Activated naive CD8-positive, alpha-beta T cell treated with anti-CD3 and anti-CD28 coated beads for 36 hours (primary cell): ENCODE measurements at regions not wholly inside any gene's neighbourhood (a gene's known extent, or its start where the extent isn't known, plus 50 kb on each side); places are given as distances from the start of the nearest gene placed in this dataset.

Experiments
- DNase-seq: peaks from one replicate; pipeline ENCODE4 v3.0.0; 2021
- H3K27ac Mint-ChIP-seq: one replicate; pipeline ENCODE4 v1.8.0; 2022; ENCODE audit warnings: mild to moderate bottlenecking, moderate library complexity, mixed read lengths
- H3K27me3 Mint-ChIP-seq: one replicate; pipeline ENCODE4 v1.8.0; 2022; ENCODE audit warnings: mild to moderate bottlenecking, mixed read lengths
- H3K36me3 Mint-ChIP-seq: one replicate; pipeline ENCODE4 v1.8.0; 2021; ENCODE audit warnings: mild to moderate bottlenecking, mixed read lengths
- H3K4me1 Mint-ChIP-seq: one replicate; pipeline ENCODE4 v1.8.0; 2021; ENCODE audit warnings: mixed read lengths
- H3K4me3 Mint-ChIP-seq: one replicate; pipeline ENCODE4 v1.8.0; 2022; ENCODE audit warnings: mild to moderate bottlenecking, moderate library complexity, mixed read lengths
- H3K9me3 Mint-ChIP-seq: one replicate; pipeline ENCODE4 v1.8.0; 2022; ENCODE audit warnings: mixed read lengths

DNA sequence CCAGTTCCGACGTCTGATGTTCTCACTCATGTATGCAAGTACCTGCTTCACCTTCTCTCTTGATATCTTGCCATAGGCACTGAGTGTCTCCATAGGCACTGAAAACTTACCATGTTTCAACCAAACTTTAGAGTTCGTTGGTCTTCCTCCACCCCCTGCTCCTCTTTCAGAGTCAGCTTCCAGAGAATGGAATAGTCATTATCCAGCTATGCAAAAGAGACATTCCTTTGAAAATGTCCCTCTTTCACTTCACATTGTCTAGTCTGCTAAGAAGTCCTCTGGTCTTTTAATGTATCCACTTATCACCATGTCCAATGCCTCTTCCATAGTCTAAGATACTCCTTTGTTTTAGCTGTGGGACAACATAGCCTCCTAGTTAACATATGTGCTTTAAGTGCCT, 566.0 kb upstream of the TENM3 start:
- H3K4me1 Mint-ChIP-seq, result no peaks in the 10 kb centered on the region
- no peaks in the 10 kb centered on the region for H3K36me3 Mint-ChIP-seq
- H3K9me3 Mint-ChIP-seq, result no peaks in the 10 kb centered on the region
- no peak overlapping the region for H3K4me3 Mint-ChIP-seq
- no peak for DNase-seq
- H3K27ac Mint-ChIP-seq, result no peak overlapping the region
- peaks cover 3% of the 10 kb centered on the region for H3K27me3 Mint-ChIP-seq

DNA sequence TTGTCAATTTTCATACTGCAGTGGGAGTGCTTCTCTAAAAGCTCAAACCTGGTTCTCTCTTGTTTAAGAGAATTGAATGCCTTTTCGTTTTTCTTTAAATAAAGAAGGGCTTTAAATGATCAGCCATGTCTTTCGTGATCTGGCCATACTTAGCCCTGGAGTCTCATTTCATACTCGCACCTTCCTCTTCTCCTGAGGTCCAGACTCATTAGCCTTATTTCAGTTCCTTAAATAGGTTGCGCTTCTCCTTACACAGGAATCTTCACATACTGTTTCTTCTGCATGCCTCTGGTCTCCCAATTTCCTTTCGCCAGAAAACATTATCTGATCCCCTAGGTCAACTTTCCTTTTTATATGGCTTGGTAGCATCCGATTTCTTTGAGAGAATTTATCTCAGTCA, 565.6 kb upstream of the TENM3 start:
- no peaks in the 10 kb centered on the region for H3K36me3 Mint-ChIP-seq
- H3K9me3 Mint-ChIP-seq, result no peaks in the 10 kb centered on the region
- peaks cover 3% of the 10 kb centered on the region for H3K27me3 Mint-ChIP-seq
- no peak overlapping the region for H3K4me3 Mint-ChIP-seq
- no peak overlapping the region for H3K27ac Mint-ChIP-seq
- H3K4me1 Mint-ChIP-seq, result no peaks in the 10 kb centered on the region
- no peak for DNase-seq

DNA sequence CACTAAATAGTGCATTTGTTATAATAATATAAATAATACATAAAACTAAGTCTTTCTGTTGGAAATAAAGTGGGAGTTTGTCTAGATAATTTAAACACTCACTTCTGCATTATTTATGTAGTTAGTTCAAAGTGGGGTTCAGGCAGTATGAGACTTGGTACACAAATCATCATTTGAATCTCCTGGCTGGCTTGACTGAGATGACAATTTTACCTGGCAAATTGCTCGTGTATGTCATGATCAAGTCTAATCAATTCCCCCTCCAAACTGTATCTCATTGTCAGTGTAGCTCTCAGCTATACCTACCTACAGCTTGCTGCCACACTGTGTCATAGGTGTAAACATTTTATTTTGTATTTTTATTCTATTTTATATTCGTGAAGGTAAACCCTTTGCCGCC, 563.4 kb upstream of the TENM3 start:
- Mint-ChIP-seq H3K4me3 (no peak overlapping the region), H3K36me3 (no peaks in the 10 kb centered on the region), H3K9me3 (no peaks in the 10 kb centered on the region), H3K4me1 (no peaks in the 10 kb centered on the region), H3K27ac (no peak overlapping the region), H3K27me3 (peaks cover 3% of the 10 kb centered on the region)
- DNase-seq, result no peak

DNA sequence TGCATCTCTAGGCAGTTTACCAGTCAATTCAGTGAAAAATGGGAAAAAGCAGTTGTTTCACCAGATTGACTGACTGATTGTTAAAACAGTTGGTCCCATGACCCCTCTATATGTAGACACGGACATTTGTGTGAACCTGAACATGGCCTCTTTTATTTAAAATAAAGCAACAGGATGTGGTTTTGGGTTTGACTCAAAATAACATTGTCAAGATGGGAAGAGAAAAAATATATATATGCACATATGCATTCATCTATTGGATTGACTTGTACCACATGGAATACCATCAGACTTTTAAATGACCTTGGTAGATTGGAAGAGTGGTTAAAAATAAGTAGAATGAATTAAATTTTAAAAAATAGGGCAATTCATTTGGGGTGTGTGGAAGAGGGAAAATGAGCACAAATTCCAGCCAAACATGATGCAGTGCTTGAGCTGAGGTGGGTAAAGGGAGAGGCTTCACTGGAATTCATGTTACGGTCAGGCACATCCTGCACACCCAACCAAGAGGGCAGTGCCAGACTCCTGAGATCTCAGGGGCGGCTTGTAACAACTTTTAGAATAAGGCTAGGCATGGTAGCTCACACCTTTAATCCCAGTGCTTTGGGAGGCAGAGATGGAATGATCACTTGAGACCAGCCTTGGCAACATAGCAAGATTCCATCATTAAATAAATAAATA, 560.7 kb upstream of the TENM3 start:
- H3K27me3 Mint-ChIP-seq, result no peaks in the 10 kb centered on the region
- H3K36me3 Mint-ChIP-seq, result no peaks in the 10 kb centered on the region
- H3K4me1 Mint-ChIP-seq, result no peaks in the 10 kb centered on the region
- no peak for DNase-seq
- H3K9me3 Mint-ChIP-seq, result no peaks in the 10 kb centered on the region
- no peak overlapping the region for H3K27ac Mint-ChIP-seq
- H3K4me3 Mint-ChIP-seq, result no peak overlapping the region

DNA sequence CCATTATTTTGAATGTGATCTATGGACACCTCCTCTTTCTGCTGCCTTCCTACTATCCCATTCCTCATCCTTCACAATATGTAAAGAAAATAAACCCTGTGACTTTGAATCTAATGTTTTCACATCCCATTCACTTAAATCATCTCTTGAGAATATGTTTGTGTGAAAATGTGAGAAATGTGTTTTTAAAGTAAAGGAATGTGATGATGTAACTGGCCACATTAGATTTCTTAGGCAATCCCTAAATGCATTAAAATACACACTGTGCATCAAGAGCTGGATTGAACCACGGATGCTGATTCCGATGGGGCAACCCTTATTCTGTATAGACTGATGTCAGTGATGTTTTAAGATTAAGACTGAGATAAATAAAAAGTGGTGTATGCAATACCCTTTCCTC, 558.9 kb upstream of the TENM3 start:
- no peaks in the 10 kb centered on the region for H3K36me3 Mint-ChIP-seq
- no peak for DNase-seq
- H3K9me3 Mint-ChIP-seq, result no peaks in the 10 kb centered on the region
- H3K4me1 Mint-ChIP-seq, result no peaks in the 10 kb centered on the region
- no peaks in the 10 kb centered on the region for H3K27me3 Mint-ChIP-seq
- no peak overlapping the region for H3K4me3 Mint-ChIP-seq
- no peak overlapping the region for H3K27ac Mint-ChIP-seq

DNA sequence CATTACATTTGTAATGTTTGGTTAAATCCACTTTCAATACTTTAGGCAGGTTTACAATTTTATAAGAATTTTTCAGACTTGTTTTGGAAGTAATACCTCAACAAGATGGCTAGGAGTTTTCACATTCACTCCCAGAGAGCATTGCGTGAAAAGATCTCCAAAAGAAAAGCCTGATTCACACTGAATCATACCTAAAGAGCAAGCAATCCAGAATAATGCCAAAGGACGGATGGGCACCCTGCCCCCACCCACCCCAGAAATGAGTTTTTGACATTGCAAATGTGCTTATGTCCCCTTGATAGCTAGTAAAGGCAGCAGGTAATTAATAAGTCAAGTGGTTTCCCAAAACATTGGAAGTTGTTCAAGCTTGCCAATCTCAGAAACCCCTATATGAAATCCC, 557.7 kb upstream of the TENM3 start:
- H3K27ac Mint-ChIP-seq, result no peak overlapping the region
- H3K4me1 Mint-ChIP-seq, result no peaks in the 10 kb centered on the region
- no peaks in the 10 kb centered on the region for H3K27me3 Mint-ChIP-seq
- no peak for DNase-seq
- H3K36me3 Mint-ChIP-seq, result no peaks in the 10 kb centered on the region
- H3K9me3 Mint-ChIP-seq, result no peaks in the 10 kb centered on the region
- H3K4me3 Mint-ChIP-seq, result no peak overlapping the region

DNA sequence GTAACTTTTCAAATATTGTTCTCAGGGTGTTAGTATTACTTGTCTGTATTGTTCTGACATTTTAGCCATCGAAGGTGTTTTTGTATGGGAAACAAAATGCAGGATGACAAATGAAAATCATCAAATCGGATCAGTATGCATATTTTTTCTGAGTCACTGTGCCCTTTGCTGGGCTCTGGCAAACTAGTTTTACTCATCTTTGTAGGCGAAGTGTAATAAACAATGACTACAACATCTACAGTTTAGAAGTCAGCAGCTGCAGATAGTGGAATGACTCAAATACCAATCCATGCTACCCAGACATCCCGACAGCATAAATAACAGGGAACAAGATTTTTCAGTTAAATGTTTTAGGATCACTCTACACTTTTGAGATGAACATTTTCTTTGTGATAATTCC, 557.3 kb upstream of the TENM3 start:
- Mint-ChIP-seq H3K36me3 (no peaks in the 10 kb centered on the region), H3K9me3 (no peaks in the 10 kb centered on the region), H3K27ac (no peak overlapping the region), H3K4me3 (no peak overlapping the region), H3K4me1 (no peaks in the 10 kb centered on the region), H3K27me3 (no peaks in the 10 kb centered on the region)
- no peak for DNase-seq

DNA sequence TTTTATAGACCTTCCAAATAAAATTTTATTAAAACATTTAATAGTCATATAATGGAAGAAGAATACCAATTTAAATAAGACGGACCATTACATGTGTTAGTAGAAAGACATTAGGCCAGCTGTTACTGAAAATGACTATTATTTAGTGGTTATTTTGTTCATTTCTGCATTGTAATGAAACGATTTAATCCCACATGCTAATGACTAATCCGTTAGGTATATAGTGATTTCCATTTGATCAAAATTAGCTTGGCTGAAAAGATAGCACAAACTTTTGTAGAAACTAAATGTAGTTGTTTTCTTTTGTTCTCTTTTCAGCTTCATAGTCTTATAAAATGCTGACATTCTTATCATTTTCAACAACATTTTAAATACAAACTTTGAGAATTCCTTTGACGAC, 556.1 kb upstream of the TENM3 start:
- no peak overlapping the region for H3K27ac Mint-ChIP-seq
- no peak overlapping the region for H3K4me3 Mint-ChIP-seq
- H3K27me3 Mint-ChIP-seq, result no peaks in the 10 kb centered on the region
- no peaks in the 10 kb centered on the region for H3K4me1 Mint-ChIP-seq
- no peaks in the 10 kb centered on the region for H3K36me3 Mint-ChIP-seq
- H3K9me3 Mint-ChIP-seq, result no peaks in the 10 kb centered on the region
- no peak for DNase-seq

DNA sequence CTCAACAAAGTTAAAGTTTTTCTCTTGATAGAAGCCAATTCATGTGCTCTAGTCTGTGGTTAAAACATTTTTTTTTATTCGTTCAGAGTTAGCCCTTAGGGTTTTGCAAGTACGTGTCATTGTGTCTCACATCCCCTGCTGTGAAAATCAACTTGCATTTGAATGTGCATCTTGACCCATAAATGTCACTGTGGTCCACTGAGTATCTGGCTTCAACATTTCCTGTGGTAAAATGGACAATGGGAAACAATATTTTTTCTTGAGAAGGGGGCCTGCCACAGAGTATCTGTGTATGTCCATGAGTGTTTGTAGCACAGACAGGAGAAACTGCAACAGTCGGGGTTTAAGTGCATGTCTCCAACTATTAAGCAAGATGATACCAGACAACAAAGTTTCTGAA, 554.8 kb upstream of the TENM3 start:
- Mint-ChIP-seq H3K4me3 (no peak overlapping the region), H3K9me3 (no peaks in the 10 kb centered on the region), H3K36me3 (no peaks in the 10 kb centered on the region), H3K27ac (no peak overlapping the region), H3K27me3 (no peaks in the 10 kb centered on the region), H3K4me1 (no peaks in the 10 kb centered on the region)
- DNase-seq, result no peak

DNA sequence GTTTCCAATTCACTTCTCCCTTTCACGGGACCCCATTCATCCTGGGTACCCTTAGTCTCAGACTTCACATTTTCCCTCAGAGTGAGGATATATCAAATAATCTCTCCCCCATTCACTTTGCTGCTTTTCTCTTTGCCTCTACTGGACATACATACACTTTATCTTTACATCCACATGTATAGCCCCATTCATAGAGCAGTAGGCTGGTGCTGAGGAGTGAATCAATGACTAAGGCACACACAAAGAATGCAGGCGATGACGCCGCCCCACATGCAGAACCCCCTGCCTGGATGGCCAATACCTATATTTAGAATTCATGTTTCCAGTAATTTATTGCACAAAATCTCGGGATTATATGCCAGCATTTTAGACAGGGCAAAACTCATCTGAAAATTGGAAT, 554.3 kb upstream of the TENM3 start:
- Mint-ChIP-seq H3K27me3 (no peaks in the 10 kb centered on the region), H3K27ac (no peak overlapping the region), H3K36me3 (no peaks in the 10 kb centered on the region), H3K4me1 (no peaks in the 10 kb centered on the region), H3K4me3 (no peak overlapping the region), H3K9me3 (no peaks in the 10 kb centered on the region)
- DNase-seq, result no peak

DNA sequence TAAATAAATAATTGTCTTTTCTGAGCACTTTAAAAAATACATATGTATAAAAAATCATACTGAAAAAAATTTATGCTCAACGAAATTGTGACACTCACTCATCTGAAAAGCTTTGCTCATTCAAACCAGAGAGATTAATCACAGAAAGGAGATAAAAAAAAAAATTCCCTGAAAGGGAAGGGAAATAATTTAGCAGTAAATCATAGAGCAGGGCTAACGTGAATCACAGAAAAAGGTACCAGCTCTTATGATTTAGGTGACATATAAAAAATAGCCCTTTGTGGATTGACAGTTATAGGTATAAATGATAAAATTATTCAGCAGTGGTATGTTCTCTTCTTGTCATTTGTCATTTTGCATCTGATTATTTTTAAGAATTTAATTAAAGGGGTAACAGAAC, 552.7 kb upstream of the TENM3 start:
- H3K4me1 Mint-ChIP-seq, result no peaks in the 10 kb centered on the region
- no peak for DNase-seq
- H3K27ac Mint-ChIP-seq, result no peak overlapping the region
- H3K27me3 Mint-ChIP-seq, result no peaks in the 10 kb centered on the region
- H3K9me3 Mint-ChIP-seq, result no peaks in the 10 kb centered on the region
- H3K4me3 Mint-ChIP-seq, result no peak overlapping the region
- no peaks in the 10 kb centered on the region for H3K36me3 Mint-ChIP-seq

DNA sequence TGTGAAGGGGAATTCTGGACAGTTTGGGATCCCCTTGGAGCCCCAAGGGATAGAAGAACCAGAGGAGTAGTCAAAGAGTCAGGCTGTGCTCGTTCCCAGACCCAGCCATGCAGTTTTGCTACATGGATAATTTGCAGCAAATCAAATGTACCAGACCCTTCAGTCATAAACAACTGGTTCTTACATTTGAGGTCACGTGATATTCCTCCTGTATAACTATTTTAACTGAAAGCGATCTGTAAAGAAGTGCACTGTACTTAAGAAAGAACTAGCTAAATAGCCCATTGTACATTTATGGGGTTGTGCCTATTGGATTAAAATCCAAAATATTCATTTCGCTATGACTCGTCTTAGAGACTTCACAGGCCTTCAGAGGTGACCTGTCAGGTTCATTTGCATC, 550.2 kb upstream of the TENM3 start:
- H3K27ac Mint-ChIP-seq, result no peak overlapping the region
- H3K27me3 Mint-ChIP-seq, result no peaks in the 10 kb centered on the region
- H3K4me3 Mint-ChIP-seq, result no peak overlapping the region

DNA sequence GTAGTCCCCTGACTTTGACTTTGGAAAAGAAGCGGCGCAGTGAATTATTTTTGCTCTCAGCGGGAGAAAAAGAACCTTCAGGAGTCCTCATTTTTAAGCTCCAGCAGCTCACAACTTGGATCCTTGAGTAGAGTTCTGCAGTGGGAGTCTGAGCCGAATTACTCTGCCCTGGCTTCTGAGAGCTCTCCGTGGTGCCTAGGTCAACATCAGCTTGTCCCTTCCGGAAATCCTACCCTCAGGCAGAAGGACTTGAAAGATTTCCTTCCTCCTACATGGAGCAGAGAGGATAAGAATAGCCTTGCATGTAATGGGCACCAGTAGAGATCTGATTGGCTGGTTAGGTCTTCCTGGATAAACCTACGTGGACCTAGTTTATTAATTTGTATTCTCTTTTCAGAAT, 549.7 kb upstream of the TENM3 start:
- no peaks in the 10 kb centered on the region for H3K36me3 Mint-ChIP-seq
- DNase-seq, result no peak
- H3K4me1 Mint-ChIP-seq, result no peaks in the 10 kb centered on the region
- H3K9me3 Mint-ChIP-seq, result no peaks in the 10 kb centered on the region
- H3K4me3 Mint-ChIP-seq, result no peak overlapping the region
- H3K27me3 Mint-ChIP-seq, result no peaks in the 10 kb centered on the region
- no peak overlapping the region for H3K27ac Mint-ChIP-seq

More for the DNA sequence above, 550.2 kb upstream of the TENM3 start:
- no peaks in the 10 kb centered on the region for H3K4me1 Mint-ChIP-seq
- H3K36me3 Mint-ChIP-seq, result no peaks in the 10 kb centered on the region
- no peak for DNase-seq
- no peaks in the 10 kb centered on the region for H3K9me3 Mint-ChIP-seq

DNA sequence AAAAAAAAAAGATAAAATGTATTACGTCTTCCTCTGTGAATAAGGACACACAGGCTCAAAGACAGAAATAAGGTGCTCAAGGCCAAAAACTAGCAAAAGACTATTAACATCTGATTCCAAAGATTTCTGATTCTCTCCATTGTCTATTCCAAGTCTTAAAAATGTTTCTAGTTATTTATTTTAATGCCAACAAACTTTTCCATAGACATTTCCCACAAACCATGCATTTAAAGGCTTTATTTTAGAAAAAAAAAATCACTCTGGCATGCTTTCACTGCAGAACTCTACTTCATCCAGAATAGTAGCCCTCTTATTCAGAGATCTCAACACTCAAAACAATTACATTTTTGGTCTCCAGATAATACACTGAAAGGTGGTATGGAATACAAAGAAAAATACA, 545.0 kb upstream of the TENM3 start:
- H3K9me3 Mint-ChIP-seq, result no peaks in the 10 kb centered on the region
- DNase-seq, result no peak
- H3K36me3 Mint-ChIP-seq, result no peaks in the 10 kb centered on the region
- no peaks in the 10 kb centered on the region for H3K4me1 Mint-ChIP-seq
- no peak overlapping the region for H3K27ac Mint-ChIP-seq
- no peaks in the 10 kb centered on the region for H3K27me3 Mint-ChIP-seq
- no peak overlapping the region for H3K4me3 Mint-ChIP-seq

DNA sequence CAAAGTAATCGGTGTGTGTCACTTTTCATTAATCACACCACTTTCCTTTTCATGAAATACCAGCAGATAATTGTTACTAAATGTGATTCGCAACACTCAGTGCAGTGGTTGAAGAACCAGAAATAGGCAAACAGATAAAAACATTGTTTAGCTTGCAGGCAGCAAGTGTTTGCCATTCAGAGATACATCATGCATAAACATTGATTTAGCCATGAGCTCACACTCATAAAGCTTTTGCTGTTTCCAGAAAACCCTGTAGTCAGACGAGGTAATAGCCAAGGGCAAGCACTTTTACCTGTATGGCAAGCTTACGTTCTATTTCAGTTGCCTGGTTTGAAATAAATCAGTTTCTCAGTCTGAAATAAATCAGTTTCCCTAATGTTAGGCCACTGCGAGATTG, 542.0 kb upstream of the TENM3 start:
- Mint-ChIP-seq H3K9me3 (no peaks in the 10 kb centered on the region), H3K27ac (no peak overlapping the region), H3K4me1 (no peaks in the 10 kb centered on the region), H3K36me3 (no peaks in the 10 kb centered on the region), H3K4me3 (no peak overlapping the region), H3K27me3 (no peaks in the 10 kb centered on the region)
- no peak for DNase-seq

DNA sequence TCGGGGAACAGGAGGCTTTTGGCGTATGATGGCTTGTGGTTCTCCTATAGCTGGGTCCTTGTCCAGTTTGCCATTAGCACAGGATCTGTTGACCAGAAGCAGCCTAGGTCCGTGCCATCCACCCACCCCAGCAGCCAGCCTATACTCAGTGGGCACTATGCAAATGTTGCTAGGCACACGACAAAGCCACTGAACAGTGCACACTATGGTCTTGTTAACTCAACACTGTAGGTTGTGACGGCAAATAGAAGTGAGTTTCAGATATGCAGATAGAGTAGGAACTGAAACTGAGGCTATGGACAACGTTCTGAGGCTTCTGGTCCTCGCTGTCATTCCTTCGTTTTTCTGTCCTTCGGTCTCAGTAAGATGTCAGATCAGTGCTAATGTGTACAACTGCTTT, 541.3 kb upstream of the TENM3 start:
- H3K4me3 Mint-ChIP-seq, result no peak overlapping the region
- no peaks in the 10 kb centered on the region for H3K27me3 Mint-ChIP-seq
- no peaks in the 10 kb centered on the region for H3K4me1 Mint-ChIP-seq
- no peaks in the 10 kb centered on the region for H3K9me3 Mint-ChIP-seq
- no peak overlapping the region for H3K27ac Mint-ChIP-seq
- no peak for DNase-seq
- H3K36me3 Mint-ChIP-seq, result no peaks in the 10 kb centered on the region
